RWPE1 (cell line): ENCODE measurements at regions not wholly inside any gene's neighbourhood (a gene's known extent, or its start where the extent isn't known, plus 50 kb on each side); places are given as distances from the start of the nearest gene placed in this dataset.

Source experiments
- CTCF ChIA-PET: fragments of 350-600 bp; sonication (Branson Sonifier 250); formaldehyde crosslinking; extraction: SDS; loops from one replicate; lab custom pipeline; 2021; lab: Yijun Ruan, JAX
- POLR2A ChIA-PET: fragments of 400-600 bp; formaldehyde crosslinking; extraction: SDS; loops from one replicate; lab custom pipeline; 2020; ENCODE audit warnings: antibody characterized with exemption; ENCODE audit not compliant: low non-redundant PET; lab: Yijun Ruan, JAX
- DNase-seq: peaks from one replicate; pipeline ENCODE4 v3.0.0; 2012; ENCODE audit warnings: low spot score
- H3K27ac ChIP-seq: fragments of 450-650 bp; 2 replicates; pipeline ENCODE4 v1.5.1; 2017
- CTCF ChIP-seq: fragments of 450-650 bp; conservative IDR thresholded peaks from 2 replicates; pipeline ENCODE4 v1.5.1; 2017; ENCODE audit warnings: low read depth, mild to moderate bottlenecking

GRCh38 chr13:100879255-100879654, 204.7 kb upstream of the TMTC4 start:
- CTCF ChIA-PET, result no interaction called here
- DNase-seq, result no peak
- POLR2A ChIA-PET, result no interaction called here
- no peak overlapping the region for H3K27ac ChIP-seq
- TF ChIP-seq CTCF, result no peak

- no peak for DNase-seq
- CTCF ChIA-PET, result no interaction called here
- POLR2A ChIA-PET, result no interaction called here
- H3K27ac ChIP-seq, result no peak overlapping the region
- no peak for TF ChIP-seq CTCF
These were observed 201.4 kb upstream of the TMTC4 start for GRCh38 chr13:100876044-100876403.

- ChIA-PET POLR2A (no interaction called here), CTCF (no interaction called here)
- no peak overlapping the region for H3K27ac ChIP-seq
- DNase-seq, result peak; percentile 40
- no peak for TF ChIP-seq CTCF
These were observed 200.9 kb upstream of the TMTC4 start for GRCh38 chr13:100875392-100876043.

- no peak for TF ChIP-seq CTCF
- ChIA-PET POLR2A (no interaction called here), CTCF (no interaction called here)
- H3K27ac ChIP-seq, result no peak overlapping the region
- no peak for DNase-seq
These were observed 198.2 kb upstream of the TMTC4 start for GRCh38 chr13:100872761-100873160.

GRCh38 chr13:100870898-100871297, 196.3 kb upstream of the TMTC4 start:
- POLR2A ChIA-PET, result no interaction called here
- no peak overlapping the region for H3K27ac ChIP-seq
- no peak for TF ChIP-seq CTCF
- no peak for DNase-seq
- CTCF ChIA-PET, result interaction anchor here (0.8 kb wide), 1 partner anchor 118 kb away, joined by 5 read pairs; no protein-coding TSS in a partner anchor

GRCh38 chr13:100860866-100861265, 186.3 kb upstream of the TMTC4 start:
- POLR2A ChIA-PET, result no interaction called here
- no peak for TF ChIP-seq CTCF
- no peak for DNase-seq
- no peak overlapping the region for H3K27ac ChIP-seq
- CTCF ChIA-PET, result no interaction called here
